Tibial artery (tissue), 4 donors: ENCODE measurements at regions not wholly inside any gene's neighbourhood (a gene's known extent, or its start where the extent isn't known, plus 50 kb on each side); places are given as distances from the start of the nearest gene placed in this dataset.
"Not testable (repeated sequence)": the region's sequence is repeated elsewhere in the genome, so short reads cannot be mapped to it uniquely, and the experiment has no call there.

ENCODE experiments used
- DNase-seq, 2 donors: peaks; one replicate each; pipeline ENCODE4 v3.0.0-alpha.2; 2019
- H3K27ac ChIP-seq, 2 donors: fragments of 200-600 bp; sonication (generic) in 1 of 2; 1 replicate in 1 of 2; 2 replicates in 1 of 2; pipeline ENCODE4 v1.5.1; 2018 to 2019; ENCODE audit warnings: mild to moderate bottlenecking in 1 of 2
- H3K27me3 ChIP-seq, 2 donors: fragments of 200-600 bp; sonication (generic) in 1 of 2; one replicate each; pipeline versions ENCODE4 v1.5.1 to v1.6.0; 2016 to 2019
- H3K36me3 ChIP-seq, 3 donors: fragments of 200-600 bp; sonication (generic) in 2 of 3; one replicate each; pipeline ENCODE4 v1.5.1; 2016 to 2019; ENCODE audit warnings: mild to moderate bottlenecking in 2 of 3
- H3K4me1 ChIP-seq, 4 donors: fragments of 200-600 bp; sonication (generic) in 2 of 4; 1 replicate in 3 of 4; 2 replicates in 1 of 4; pipeline ENCODE4 v1.5.1; 2016 to 2019
- H3K4me3 ChIP-seq, 2 donors: fragments of 200-600 bp; sonication (generic) in 1 of 2; 1 replicate in 1 of 2; 2 replicates in 1 of 2; pipeline ENCODE4 v1.5.1; 2018 to 2019; ENCODE audit warnings: mild to moderate bottlenecking in 2 of 2
- H3K9me3 ChIP-seq, 3 donors: fragments of 200-600 bp; sonication (generic) in 1 of 3; one replicate each; pipeline ENCODE4 v1.5.1; 2016 to 2019
- intact Hi-C: fragments of 100-400 bp; cut with DNase I; formaldehyde crosslinking; loops from one replicate; pipeline ENCODE4 v1.15.0; 2023; ENCODE audit warnings: low total_unique reads
- TF ChIP-seq, protein P1 (sequence below), 2 experiments: fragments of 200-600 bp in 1 of 2; fragments of 450-650 bp in 1 of 2; IDR thresholded peaks; one replicate each; pipeline ENCODE4 v1.5.1; 2017 to 2019; ENCODE audit warnings: antibody characterized with exemption in 2 of 2, mild to moderate bottlenecking in 1 of 2, moderate library complexity in 1 of 2

DNA sequence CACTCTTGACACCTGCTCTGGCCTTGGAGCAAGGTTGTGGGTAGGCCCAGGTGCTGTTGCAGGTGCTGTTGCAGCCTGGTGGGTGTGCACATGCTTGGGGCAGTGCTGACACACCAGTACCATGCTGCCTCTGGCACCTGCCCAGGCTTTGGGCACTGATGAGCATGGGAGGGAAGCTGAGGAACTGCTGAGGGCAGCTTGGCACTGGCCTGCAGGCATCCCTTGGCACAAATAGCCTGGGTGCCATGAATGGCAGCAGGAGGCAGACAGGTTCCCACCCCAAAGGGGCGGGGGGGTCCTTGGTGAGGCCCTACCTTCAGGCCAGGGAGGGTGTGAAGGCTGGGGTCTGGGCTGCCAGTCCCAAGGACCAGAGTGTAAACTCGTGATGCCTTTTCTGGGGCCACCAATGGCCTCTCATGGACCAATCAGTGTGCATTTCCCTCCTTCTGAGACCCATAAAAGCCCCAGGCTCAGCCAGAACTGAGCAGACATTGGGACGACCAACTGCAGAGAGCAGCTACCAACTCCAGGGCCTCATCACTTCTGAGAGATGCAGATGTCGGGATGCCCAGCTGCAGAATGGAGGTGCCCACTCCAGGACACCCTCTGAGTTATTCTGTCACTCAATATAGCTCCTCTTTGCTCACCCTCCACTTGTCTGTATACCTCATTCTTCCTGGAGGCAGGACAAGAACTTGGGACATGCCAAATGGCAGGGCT is 547.4 kb downstream of the ZWINT start:
- no peak for DNase-seq
- intact Hi-C loops, result no loop called here
- TF ChIP-seq, protein P1, sequence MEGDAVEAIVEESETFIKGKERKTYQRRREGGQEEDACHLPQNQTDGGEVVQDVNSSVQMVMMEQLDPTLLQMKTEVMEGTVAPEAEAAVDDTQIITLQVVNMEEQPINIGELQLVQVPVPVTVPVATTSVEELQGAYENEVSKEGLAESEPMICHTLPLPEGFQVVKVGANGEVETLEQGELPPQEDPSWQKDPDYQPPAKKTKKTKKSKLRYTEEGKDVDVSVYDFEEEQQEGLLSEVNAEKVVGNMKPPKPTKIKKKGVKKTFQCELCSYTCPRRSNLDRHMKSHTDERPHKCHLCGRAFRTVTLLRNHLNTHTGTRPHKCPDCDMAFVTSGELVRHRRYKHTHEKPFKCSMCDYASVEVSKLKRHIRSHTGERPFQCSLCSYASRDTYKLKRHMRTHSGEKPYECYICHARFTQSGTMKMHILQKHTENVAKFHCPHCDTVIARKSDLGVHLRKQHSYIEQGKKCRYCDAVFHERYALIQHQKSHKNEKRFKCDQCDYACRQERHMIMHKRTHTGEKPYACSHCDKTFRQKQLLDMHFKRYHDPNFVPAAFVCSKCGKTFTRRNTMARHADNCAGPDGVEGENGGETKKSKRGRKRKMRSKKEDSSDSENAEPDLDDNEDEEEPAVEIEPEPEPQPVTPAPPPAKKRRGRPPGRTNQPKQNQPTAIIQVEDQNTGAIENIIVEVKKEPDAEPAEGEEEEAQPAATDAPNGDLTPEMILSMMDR (IDR thresholded peaks at IDR 0.05), result no peak

DNA sequence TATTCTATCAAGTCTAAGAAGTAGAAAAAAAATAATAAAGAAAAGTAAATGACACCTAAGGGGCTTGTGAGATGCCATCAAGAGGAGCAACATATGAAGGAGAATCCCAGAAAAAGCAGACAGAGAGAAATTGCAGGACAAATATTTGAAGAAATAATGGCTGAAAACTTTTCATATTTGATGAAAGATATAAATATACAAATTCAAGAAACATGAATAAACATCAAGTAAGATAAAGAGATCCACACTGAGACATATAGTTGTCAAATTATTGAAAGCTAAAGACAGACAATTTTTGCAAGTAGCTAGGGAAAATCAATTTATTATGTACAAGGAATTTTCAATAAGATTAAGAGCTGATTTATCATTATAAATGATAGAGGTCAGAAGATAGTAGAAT is 558.0 kb downstream of the ZWINT start:
- intact Hi-C loops, result no loop called here
- TF ChIP-seq, protein P1 (IDR thresholded peaks at IDR 0.05), result no peak
- H3K27me3 ChIP-seq, result no peaks in the 10 kb centered on the region
- no peaks in the 10 kb centered on the region for H3K36me3 ChIP-seq
- no peak overlapping the region for H3K27ac ChIP-seq
- H3K4me3 ChIP-seq, result no peak overlapping the region
- H3K9me3 ChIP-seq, result no peaks in the 10 kb centered on the region
- no peaks in the 10 kb centered on the region for H3K4me1 ChIP-seq
- DNase-seq, result no peak

More for the DNA sequence above, 547.4 kb downstream of the ZWINT start:
- no peaks in the 10 kb centered on the region for H3K36me3 ChIP-seq
- no peaks in the 10 kb centered on the region for H3K27me3 ChIP-seq
- H3K9me3 ChIP-seq, result no peaks in the 10 kb centered on the region
- H3K27ac ChIP-seq, result no peak overlapping the region
- H3K4me3 ChIP-seq, result no peak overlapping the region
- no peaks in the 10 kb centered on the region for H3K4me1 ChIP-seq

DNA sequence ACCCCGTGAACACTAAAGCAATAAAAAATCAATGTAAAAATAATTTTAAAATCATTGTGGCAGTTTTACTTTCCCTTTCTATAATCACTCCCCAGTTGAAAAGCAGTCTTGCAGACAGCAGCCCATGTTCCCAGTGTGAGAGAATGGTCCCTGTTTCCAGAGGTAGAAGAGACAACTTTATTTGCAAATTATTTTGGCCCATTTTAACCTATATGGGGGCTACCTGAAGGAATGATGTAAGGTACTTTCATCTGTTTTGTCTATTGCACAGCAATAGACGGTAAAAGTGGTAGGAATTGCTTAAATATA is 559.8 kb downstream of the ZWINT start:
- TF ChIP-seq, protein P1 (IDR thresholded peaks at IDR 0.05), result no peak
- DNase-seq, result no peak
- Histone ChIP-seq H3K27ac (no peak overlapping the region), H3K9me3 (no peaks in the 10 kb centered on the region), H3K4me1 (no peaks in the 10 kb centered on the region), H3K27me3 (no peaks in the 10 kb centered on the region), H3K36me3 (no peaks in the 10 kb centered on the region), H3K4me3 (no peak overlapping the region)
- intact Hi-C loops, result no loop called here

DNA sequence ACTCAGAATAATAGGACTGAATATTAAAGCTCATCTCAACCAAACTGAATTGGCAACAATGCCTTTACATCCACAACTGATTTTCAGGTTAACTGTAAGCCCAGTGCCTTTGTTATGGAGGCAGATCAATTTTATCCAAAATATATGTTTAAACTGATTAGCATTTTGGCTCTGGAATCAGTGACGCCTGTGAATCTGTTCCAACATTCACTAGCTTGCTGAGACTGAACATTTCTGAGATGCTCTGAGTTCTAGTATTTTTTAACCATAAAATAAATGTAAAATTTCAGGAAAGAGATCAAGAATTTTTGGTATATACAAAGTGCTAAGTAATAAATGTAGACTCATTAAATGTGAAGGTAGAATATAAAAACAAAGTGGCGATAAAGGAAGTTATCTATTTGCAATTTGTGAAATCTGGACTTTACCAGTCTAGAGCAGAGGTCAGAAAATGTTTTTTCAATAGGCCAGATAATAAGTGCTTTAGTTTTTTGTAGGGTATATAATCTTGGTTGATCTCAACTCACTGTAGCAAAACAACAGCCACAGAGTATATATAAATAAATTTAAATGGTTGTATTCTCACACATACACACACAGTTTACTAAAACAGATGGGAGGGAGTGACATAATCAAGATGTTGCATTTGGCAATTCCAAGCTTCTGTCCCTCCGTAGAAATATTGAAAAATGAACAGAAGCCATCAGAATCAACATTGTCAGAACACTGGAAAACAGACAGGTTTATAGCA is 560.3 kb downstream of the ZWINT start:
- Histone ChIP-seq H3K27ac (no peak overlapping the region), H3K4me3 (no peak overlapping the region), H3K4me1 (no peaks in the 10 kb centered on the region), H3K9me3 (no peaks in the 10 kb centered on the region), H3K27me3 (no peaks in the 10 kb centered on the region), H3K36me3 (no peaks in the 10 kb centered on the region)
- no peak for DNase-seq
- intact Hi-C loops, result no loop called here
- TF ChIP-seq, protein P1 (IDR thresholded peaks at IDR 0.05), result no peak

DNA sequence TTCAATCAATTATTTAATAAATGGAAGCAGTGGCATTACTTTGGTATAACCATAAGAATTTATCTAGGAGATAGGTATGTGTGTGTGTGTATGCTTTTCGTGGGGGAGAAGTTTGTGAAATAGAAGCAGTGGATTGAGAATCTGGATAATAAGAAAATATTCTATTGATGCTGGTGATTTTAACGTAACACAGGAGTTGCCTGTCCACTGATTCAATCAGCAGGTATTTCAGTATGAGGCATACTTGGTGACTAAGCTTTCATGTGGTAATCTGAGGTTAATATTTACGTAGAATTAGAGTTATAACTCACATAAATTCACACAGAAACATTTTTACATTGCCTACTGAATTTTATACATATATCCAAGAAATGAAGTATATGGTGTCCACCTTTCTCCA is 568.0 kb downstream of the ZWINT start:
- Histone ChIP-seq H3K27ac (no peak overlapping the region), H3K36me3 (no peaks in the 10 kb centered on the region), H3K4me1 (no peaks in the 10 kb centered on the region), H3K9me3 (no peaks in the 10 kb centered on the region), H3K27me3 (no peaks in the 10 kb centered on the region), H3K4me3 (no peak overlapping the region)
- intact Hi-C loops, result no loop called here
- no peak for DNase-seq
- TF ChIP-seq, protein P1 (IDR thresholded peaks at IDR 0.05), result no peak

DNA sequence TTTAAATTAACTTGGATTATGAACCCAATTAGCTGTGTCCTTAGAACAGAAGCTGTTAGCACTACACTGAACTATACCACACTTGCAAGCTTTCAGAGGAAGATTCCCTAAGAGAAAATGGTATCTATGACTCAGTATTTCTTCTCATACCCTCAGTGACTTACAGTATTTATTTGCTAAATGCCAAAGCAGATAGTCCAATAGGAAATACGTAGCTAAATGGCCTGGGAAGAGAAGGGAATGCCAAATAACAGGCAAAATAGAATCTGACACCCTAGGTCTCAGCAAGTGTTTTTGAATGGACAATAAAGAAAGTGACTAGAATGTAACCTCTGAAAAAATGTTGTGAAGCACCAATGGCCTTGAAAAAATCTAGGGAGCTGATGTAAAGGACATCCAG is 570.8 kb downstream of the ZWINT start:
- intact Hi-C loops, H3K27ac ChIP-seq, H3K4me3 ChIP-seq, H3K36me3 ChIP-seq, DNase-seq, H3K9me3 ChIP-seq, H3K27me3 ChIP-seq, H3K4me1 ChIP-seq: not testable (repeated sequence)
